ENCODE measurements at regions not wholly inside any gene's neighbourhood (a gene's known extent, or its start where the extent isn't known, plus 50 kb on each side); places are given as distances from the start of the nearest gene placed in this dataset.
"Not testable (repeated sequence)": the region's sequence is repeated elsewhere in the genome, so short reads cannot be mapped to it uniquely, and the experiment has no call there.

DNA sequence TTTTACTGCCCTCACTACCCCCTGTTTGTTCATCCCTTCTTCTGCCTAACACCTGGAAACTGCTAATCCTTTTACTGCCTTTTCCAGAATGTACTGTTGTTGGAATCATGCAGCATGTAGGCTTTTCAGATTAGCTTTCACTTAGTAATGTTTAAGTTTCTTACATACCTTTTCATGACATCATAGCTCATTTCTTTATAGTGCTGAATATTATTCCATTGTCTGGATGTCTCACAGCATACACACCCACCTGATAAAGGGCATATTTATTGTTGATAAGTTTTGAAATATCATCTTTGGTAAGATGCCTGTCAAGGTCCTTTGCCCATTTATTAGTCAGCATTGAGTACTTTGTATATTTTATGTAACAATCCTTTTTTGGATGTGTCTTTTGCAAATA, 588.2 kb upstream of the NRSN1 start:
- no peak for DNase-seq (ENCODE audit: low read depth, low spot score)

DNA sequence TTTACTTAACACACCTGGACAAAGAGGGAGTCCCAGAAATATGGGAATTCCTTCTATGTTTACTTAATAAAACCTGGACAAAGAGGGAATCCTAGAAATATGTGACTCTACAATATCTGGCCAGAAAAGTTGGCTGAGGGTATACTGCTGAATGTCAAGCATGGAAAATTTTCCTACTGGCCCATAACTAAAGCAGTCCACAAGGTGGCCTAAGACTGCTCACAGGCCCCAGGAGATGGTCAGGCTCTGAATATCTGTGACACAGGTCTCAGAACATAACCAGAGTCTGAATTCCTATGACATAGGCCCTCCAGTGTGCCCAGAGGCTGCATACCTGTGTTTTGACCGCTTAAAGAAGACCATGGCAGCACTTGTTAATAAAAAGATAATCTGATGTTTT, 578.2 kb upstream of the NRSN1 start:
- no peak for DNase-seq (ENCODE audit: low read depth, low spot score)

DNA sequence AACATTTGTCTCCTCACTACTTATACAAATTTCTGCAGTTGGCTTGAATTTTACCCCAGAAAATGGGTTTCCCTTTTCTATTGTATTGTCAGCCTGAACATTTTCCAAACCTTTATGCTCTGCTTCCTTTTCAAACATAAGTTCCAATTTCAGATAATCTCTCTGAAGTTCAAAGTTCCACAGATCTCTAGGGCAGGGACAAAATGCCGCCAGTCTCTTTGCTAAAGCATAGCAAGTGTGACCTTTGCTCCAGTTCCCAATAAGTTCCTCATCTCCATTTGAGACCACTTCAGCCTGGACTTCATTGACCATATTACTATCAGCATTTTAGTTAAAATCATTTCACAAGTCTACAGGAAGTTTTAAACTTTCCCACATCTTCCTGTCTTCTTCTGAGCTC, 571.1 kb upstream of the NRSN1 start:
- DNase-seq (ENCODE audit: low read depth, low spot score) = not testable (repeated sequence)

DNA sequence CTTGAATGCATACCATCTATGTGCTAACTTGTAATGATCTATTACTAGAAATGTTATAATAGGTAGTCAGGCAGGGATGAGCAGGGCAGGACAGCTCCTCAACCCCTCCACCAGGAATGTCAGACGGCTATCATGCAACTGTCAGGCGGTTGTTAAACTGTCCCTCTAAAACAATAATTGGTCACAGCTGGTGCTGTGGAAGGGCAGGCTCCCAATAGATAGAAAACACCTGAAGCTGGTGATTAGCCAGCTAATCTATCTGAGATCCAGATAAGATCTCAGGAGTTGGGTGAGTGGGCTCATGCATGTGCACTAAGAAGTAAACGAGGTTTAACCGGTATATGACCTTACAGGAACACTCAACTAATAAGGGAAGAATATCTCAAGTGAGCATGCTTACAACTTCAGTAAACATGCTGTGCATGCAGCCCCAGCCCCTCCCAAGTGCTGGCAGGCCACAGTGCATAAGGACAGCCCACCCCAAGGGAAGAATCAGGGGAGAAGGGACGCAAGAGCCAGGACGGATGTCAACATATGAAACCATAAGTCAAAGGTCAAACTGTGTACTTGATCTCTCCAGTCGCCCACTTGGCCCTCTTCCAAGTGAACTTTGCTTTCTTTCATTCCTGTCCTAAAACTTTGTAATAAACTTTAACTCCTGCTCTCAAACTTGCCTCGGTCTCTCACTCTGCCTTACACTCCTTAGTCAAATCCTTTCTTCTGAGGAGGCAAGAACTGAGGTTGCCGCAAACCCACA, 566.2 kb upstream of the NRSN1 start:
- DNase-seq (ENCODE audit: low read depth, low spot score) = no peak

DNA sequence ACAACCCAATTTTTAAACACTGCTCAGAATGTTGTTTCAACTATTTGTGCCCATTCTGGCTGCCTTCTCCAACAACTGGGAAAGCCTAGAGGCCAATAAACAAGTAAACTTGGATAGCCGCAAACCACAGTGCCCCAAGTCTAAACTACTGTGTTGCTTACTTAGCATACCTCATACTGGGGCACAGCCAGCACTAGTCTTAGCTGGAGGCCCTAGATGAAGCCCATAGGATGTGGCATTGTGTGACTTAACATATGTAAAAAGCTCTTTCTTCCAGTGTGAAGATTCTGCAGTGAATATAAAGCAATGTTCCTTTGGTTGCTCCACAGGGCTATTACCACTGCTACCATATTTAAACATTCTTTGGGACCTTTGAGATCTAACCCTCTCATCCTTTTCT, 564.3 kb upstream of the NRSN1 start:
- no peak for DNase-seq (ENCODE audit: low read depth, low spot score)

DNA sequence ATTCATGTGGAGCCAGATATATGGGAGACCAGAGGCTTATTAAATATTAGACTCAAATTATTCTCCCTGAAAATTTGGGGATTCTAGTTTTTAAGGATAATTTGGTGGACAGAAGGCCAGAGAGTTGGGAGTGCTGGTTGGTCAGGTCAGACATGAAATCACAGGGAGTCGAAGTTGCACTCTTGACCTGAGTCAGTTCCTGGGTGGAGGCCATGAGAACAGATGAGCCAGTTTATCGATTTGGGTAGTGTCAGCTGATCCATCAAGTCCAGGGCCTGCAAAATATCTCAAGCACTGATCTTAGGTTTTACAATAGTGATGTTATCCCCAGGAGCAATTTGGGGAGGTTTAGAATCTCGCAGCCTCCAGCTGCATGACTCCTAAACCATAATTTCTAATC, 563.5 kb upstream of the NRSN1 start:
- DNase-seq (ENCODE audit: low read depth, low spot score) = no peak

DNA sequence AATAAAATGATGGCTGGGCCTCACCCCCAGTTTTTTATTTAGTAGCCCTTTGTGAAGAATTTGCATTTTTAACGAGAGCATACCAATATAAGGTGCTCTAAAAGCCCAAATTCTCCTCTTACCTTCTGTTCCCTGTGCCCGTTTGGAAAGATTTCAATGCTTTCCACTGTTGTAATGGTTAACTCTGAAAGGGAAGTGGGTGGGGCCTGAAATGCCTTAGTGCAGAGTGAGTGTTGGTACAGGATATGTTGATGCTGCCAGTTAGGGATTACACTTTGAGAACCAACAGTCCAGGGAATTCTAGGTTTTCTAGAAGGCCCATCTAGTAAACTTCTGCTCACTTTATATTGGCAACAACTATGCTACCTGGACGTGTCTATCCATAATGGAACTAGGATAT, 562.7 kb upstream of the NRSN1 start:
- no peak for DNase-seq (ENCODE audit: low read depth, low spot score)

DNA sequence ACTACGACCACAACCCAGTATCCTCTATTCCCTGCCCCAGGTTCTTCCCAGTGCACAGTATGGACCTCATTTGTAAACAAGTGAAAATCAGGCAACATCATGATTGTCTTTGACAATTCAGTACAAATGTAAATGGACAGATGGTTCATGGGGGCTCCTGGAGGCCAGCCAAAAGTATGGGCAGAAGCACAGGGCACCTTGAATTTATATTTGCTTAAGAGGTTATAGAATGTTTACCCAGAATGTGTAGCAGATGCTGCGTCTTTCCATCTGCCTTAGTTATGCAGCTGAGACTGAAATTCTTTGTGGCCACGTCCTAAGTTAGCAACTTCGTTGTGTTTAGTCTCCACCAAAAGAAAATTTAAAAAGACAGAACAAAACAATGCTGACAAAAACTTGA, 559.6 kb upstream of the NRSN1 start:
- no peak for DNase-seq (ENCODE audit: low read depth, low spot score)

DNA sequence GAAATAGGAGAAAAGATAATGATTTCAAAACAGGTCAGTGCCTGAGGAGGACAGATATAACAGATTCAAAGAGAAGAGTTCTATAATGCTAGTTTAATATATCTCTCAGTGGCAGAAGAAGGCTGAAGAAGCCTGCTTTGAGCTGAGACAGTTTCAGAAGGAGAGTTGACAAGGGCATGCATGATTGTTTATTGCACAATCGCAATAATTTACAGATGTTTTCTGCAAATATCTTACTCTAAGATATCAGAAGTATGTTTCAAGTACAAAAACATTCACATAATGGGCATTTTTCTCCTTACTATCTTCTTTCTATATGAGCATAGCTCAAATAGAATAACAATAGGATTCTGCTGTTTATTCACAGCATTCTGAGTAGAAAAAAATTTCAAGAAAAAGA, 557.7 kb upstream of the NRSN1 start:
- no peak for DNase-seq (ENCODE audit: low read depth, low spot score)

DNA sequence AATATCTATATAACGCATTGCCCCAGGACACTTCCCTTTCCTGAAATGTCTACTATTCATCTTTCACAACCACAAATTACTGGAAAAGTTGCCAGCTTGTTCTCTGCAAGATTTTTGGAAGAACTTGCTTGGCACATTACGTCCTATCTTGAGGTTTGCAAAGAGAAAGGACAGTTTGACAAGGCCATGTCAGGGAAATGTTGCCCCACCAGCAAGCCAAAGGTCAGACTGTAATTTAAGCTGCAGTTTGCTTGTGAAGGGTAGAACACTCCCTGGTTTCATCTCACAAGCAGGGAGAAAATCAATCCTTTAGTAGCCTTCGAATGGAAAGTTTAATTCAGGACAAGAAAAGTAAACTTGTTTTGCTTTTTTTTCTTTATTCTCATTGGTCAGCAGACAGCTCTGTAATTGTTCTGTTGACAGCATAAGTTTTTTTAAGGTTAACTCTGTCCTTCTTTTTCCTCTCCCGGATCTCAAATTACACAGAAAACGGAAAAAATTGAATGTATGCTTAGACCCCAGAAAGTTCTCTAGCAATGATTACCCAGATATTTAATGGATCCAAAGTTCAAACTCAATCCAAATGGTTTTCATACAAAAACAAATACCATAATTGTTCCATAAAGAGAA, 541.8 kb upstream of the NRSN1 start:
- no peak for DNase-seq (ENCODE audit: low read depth, low spot score)

DNA sequence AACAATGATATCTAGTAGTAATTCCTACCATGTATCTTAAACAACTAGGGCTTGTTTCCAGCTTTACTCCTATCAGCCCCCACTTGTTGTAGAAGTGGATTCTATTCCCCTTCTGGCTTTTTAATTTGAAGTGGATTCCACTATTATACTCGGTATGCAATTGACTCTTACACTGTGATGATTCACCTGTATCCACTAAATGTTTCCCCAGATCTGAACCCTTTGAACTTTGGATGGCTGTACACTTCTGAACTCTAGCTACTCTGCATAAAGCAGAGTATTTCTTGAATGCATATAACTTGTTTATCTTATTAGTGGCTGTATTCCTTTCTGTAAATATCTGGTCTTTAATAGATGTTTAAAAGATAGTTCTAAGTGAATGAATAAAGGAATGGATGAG, 538.4 kb upstream of the NRSN1 start:
- no peak for DNase-seq (ENCODE audit: low read depth, low spot score)

DNA sequence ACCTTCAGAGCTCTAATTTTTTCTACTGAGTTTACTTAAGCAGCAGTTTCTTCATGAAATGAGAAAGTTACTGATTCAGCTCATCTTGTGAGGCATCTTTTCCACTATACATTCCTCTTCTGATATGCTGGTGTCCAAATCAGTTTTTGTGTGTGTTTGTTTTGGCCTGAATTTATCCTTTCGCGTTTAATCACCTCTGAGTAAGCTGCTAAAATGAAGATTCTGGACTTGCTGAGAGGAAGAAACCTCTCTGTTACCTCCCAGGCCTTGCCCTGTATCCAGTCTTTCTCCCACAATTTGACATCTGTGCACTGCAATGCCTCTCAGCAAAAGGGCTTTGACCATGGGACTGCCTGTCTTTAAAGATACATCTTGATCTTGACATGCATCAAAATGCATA, 536.2 kb upstream of the NRSN1 start:
- no peak for DNase-seq (ENCODE audit: low read depth, low spot score)

DNA sequence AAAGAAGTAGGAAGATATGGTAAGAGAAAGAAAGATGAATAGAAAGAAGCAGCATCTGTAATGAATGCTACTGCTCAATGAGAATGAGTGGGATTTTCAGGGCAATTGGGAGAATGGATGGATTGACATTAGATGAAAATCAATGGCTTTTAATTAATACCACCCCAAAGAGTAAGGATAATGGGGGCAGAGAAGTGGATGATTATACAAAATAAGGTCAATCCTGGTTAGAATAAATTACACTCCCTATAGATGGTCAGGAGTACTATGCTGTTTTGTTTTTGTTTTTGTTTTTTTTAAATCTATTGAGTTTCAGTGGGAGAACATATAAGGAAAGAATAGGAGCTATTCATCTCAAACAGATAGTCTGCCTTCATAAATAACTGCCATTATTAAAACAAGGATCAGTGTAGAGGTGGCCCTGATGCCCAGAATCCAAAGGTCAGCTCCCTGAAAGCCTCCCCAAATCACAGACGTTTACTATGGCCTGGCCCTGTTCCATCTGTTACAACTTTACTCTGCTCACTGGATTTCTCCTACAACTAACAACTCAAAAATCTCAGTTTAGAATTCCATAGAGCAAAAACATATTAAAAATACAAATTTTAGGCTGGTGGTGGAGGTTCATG, 535.4 kb upstream of the NRSN1 start:
- DNase-seq (ENCODE audit: low read depth, low spot score) = no peak

DNA sequence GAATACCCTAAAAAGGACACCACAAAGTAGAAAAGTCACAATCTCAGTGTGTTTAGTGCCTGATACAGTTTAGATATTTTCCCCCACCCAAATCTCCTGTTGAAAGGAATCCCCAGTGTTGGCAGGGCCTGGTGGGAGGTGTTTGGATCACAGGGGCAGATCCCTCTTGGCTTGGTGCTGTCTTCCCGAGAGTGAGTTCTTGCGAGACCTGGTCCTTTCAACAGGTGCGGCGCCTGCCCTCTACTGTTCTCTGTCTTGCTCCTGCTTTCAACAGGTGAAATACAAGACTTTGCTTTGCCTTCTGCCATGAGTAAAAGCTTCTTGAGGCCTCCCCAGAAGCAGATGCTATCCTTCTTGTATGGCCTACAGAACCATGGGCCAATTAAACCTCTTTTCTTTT, 534.3 kb upstream of the NRSN1 start:
- no peak for DNase-seq (ENCODE audit: low read depth, low spot score)

DNA sequence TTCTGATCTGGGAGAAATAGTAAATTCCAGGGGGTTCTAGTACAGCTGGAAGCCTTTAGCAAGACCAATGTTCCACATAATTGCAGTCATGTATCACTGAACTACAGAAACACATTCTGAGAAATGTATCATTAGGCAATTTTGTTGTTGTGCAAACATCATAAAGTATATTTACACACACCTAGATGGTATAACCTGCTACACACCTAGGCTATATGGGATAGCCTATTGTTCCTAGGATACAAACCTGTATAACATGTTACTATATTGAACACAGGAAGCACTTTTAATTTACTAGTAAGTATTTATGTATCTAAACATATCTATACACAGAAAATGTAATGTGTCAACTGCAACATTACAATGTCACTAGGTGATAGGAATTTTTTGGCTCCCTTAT, 525.9 kb upstream of the NRSN1 start:
- no peak for DNase-seq (ENCODE audit: low read depth, low spot score)

DNA sequence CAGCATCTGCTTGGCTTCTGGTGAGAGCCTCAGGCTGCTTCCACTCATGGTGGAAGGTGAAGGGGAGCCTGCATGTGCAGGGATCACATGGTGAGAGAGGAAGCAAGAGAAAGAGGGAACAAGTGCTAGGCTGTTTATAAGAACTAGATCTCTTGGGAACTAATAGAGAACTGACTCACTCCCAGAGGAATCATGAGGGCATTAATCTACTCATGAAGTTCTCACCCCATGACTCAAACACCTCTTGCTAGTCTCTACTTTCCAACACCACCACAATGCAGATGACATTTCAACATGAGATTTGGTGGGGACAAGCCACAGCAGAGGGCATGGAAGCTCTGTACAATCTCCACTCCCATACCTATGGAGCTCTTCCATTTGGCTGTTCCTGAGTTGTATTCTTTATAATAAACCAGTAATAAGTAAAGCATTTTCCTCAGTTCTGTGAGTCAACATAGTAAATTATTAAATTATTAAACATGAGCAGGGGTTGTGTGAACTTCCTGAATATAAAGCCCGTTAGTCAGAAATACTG, 524.1 kb upstream of the NRSN1 start:
- DNase-seq (ENCODE audit: low read depth, low spot score) = no peak

DNA sequence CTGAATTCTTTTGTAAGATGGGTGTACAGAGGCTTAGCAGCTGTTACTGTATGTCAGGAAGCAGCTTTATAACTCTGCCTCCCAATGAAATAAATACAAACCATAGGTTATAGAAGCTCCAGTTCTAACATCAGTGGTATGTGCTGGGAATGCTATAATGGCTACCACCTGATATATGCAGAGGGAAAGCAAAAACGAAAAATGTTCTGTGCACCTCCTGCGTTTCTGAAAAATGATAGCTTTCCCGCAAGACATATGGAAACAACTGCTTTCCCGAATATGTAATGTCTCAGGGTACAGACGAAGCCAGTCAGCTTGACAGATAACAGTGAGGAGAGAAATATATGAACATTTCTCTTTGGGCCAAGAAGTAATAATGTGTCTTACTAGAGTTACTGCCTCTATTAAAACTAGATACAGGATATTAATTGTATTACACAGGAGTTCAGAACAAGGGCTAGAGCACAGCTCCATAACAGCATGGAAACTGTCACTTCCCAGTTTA, 517.0 kb upstream of the NRSN1 start:
- DNase-seq (ENCODE audit: low read depth, low spot score) = no peak

DNA sequence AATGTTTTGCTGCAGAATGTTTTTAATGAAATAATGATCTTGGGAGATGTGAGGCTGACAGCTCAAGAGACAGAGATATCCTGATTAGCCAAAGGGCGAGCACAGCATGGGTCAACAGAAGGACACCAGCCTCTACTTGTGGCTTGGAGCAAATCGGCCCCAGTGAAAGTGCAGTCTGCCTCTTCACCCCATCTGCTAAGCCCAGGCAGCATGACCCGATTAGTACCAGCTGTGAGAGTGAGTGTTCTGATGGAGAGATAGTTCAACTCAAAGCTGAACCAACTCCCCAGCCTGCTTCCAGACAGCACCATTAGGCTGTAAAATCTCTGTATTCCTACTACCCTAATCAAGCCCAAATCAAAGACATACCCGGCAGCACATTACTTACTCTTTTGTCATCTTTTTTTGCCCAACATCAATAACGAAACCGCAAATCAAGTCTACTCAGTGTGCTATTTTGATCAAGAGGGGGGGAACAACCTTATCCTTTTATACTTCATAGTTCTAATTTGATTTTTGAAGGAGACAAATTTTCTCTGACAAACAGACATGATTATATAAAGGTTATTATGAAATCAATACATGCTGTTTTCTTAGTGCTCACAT, 514.1 kb upstream of the NRSN1 start:
- DNase-seq (ENCODE audit: low read depth, low spot score) = no peak

DNA sequence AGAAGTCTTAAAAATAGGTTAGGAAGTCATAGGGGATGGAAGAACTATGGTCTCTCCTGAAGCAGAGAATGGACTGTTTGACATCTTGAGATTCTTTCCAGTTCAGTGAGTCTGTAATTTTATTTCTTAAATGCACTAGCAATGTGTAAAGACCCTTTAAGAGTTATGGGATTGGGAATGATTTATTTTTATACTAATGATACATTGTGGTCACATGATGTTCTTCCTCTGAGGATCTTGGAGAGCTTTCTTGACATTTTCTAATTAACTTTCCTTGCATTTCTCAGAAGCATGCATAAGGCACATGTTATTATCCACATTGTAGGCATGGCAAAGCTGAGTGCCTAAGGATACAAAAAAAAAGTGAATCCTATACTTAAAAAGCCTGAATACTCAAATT, 507.6 kb upstream of the NRSN1 start:
- DNase-seq (ENCODE audit: low read depth, low spot score) = no peak

DNA sequence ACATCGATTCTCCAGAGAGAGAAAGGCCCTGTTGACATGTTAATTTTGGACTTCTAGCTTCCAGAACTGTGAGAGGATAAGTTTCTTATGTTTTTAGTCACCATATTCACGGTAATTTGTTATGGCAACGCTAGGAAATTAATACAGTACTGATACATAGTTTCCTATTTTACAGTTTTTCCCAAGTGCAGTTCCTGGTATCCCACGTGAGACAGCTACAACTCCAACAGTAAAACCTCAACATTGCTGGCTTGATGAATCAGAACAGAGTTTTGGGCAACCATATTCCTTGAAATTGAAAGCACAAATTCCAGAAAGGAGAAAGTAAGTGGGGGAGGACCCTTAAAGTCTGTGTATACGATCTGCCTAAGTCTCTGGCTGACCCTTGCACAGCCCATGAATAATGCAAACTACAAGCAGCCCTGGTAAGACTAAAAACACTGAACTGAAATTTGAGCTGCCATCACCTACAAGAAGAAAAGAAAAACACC, 505.1 kb upstream of the NRSN1 start:
- no peak for DNase-seq (ENCODE audit: low read depth, low spot score)

DNA sequence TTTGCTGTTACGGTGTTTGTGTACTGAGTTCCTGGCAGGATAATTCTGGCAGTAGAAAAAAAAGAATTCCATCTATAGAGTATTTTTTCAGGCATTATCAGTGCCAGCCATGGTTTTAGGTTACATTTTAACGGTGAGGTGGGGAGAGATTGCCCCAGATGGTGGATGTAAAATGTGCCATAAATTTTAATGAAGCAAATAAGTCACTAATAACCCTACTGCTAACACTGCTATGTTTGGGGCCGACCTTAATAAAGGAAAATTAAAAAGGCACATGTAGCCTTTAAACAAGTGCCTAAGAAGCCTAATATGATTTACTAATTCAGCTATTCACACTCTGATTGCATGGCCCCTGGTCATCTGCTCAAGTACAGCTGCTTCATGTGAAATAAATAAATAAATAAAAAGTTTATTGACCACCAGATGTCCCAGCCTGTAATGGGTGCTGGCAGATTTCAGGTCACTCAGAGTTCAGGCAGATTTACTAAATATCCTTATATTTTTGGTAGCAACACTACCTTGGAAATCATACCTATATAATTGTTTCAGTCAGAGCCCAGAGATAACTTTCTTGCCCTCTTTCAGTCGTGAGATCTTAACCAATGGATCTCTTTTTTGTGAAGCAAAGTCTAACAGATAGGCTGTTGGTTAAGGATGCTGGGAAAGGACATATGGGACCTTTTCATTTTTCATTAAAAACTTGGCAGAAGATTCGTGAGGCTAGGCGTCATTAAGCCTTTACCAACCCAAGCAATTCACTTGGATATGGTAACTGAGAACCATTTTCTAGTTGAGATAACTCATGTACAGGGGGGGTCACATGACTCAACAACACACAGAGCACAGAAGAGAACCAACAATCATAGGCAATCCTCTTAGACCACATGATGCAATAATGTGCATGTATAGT, 495.0 kb upstream of the NRSN1 start:
- no peak for DNase-seq (ENCODE audit: low read depth, low spot score)
